ENCODE measurements at regions not wholly inside any gene's neighbourhood (a gene's known extent, or its start where the extent isn't known, plus 50 kb on each side); places are given as distances from the start of the nearest gene placed in this dataset.

DNA sequence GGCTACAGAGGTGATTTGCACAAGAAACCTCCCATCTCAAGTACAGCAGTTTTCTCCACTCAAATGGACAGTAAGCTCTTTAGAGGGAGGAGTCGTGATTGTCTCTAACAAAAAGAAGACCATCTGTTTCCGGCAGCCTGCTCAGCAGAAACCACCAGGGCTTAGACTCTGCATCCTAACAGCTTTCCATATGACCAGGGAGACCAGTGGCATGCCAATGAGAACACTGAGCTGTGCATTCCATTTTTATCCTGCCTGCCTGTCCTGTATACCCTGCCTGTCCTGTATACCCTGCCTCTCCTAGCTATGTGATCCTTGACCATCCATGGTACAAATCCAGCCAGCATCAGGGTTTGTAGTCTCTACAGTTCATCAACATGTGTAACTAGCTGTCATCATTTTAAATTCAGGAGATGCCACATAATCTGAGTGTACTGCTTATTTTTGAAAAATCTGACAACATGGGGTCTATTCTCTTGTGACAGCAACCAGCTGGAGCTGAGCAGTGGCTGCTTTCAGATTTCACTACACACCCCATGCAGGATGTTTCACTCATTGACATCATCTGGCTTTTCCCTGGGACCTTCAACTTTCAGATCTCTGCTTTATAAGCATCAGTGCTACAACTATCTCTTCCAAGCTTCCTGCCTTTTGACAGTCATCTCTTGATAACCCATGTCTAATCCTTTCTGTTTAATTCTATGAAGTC lies 50.5 kb upstream of the POU2AF2 start:
- peak; percentile 40 for DNase-seq

DNA sequence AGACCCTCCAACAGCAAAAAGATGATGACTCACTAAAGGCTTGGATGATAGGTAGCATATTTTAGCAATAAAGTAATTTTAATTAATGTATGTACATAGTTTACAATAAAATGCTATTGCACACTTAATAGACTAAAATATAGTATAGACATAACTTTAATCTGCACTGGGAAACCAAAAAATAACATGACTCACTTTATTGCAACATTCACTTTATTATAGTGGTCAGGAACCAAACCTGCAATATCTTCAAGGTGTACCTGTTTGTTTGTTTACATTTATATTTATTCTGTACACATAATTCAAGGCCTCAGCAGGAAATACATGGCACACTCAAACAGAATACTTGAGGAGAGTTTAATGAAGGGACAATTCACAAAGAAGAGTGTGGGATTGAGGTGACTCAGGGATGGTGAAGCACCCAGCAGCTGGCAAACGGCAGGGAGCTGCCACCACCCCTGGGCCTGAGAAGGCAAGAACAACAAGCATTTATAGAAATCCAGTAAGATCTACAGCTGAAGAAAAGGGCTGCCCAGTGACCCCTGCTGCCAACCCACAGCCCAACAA lies 51.5 kb upstream of the POU2AF2 start:
- DNase-seq: no peak

DNA sequence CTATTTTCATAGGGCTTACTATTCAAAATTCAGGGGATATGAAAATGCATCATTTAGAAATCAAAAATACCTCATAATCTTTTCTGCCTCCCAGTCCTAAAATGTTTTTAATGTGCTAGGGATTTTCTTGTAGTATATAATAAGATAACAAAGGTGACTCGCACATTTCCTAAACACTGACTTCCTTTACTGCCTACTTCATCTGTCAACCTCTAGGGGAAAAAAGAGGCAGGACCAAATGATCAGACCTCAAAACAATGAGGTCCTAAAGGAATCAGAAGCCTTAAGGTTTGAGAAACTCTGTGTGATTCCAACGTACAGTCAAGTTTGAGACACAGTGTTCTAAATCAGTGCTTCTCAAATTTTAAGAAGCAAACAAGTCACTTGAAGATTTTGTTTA lies 56.1 kb upstream of the POU2AF2 start:
- no peak for DNase-seq

DNA sequence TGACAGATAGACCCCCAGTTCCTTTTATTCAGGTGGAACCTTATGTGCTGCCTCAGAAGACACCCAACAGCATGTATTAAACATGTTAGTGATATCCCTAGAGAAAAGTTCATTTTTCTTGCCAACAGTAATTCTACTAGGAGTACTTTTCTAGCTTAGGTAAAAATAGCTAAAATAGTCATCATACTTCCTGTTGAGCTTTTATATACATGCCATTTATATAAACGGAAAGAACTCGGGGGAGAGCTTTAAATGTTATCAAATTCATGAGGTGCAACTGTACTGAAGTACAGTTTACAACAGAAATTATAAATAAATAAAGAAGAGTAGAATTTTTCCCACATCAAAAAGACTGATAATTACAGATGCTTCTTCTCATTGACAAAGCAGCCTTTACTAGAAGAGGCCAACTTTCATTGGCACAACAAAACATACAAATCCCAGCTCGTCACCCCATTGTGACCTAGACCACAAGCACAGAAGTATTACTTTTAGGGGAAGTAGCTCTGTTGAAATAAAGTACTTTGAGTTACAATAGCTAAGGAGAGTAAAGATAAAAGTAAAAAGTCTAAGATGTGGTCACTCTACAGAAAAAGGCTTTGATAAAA lies 59.1 kb upstream of the POU2AF2 start:
- no peak for DNase-seq

DNA sequence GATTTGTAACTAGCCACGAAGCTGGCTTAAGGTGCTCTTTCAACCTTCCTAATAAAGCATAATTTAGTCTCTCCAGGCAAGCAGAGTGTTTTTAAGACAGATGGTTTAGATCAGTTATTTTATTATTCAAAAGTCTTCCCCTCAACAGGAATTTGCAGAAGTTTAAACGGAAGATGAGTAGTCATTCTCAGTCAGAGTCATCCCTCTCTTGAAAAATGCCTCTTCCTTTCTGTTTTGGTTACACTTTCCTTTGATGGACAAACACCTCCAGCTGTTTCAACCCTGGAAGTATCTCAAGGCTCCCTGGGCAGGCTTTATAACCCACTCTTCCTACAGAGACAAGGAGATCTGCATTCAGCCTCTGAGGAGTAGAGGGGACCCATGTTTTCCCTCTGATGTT lies 60.3 kb upstream of the POU2AF2 start:
- no peak for DNase-seq

DNA sequence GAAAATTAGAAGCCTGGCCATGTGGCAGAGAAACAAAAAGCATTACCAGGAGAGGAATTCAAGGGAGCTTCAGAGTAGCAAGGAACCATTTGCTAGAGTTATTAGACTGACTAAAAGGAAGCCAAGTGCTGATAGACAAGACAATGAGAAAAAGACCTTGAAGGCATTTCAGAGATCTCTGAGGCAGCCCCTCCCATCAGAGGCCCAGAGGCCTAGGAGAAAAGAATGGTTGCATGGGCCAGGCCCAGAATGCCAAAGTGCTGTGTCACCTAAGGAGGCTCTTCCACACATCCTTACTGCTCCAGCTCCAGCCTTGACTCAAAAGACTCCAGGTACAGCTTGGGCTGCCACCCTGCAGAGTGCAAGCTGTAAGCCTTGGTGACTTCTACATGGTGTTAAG lies 61.8 kb upstream of the POU2AF2 start:
- DNase-seq: no peak

DNA sequence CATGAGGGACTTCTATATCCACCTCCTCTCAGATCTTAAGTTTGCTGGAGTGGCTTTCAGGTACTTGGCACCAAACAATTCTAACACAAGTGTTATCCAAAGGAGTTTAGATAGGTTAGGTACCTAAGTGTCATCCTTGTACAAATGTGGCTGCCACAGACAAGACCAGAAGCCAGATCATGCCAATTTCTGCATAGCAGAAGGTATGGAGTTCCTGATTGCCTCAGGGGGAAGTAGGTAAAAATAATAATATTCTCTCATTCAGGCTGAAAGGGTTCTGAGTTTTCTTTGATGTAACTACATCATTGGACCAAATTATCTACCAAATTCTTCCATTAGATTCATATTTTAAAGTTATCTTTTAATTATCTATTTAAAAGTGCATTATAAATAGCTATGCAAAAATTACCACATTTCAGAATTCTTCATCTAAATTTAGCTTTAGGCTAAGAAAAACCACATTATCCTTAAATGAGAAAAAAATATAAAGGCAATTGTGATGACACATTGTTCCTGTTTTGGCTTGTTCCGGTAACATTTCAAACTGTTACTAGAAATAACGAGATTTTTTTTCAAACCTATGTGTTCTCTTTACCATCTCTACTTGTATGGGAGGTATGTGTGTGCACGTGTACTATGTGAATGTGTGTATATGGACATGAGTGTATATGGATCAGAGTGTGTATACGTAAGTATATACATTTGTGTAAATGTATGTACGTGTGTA lies 66.2 kb upstream of the POU2AF2 start:
- DNase-seq: no peak

DNA sequence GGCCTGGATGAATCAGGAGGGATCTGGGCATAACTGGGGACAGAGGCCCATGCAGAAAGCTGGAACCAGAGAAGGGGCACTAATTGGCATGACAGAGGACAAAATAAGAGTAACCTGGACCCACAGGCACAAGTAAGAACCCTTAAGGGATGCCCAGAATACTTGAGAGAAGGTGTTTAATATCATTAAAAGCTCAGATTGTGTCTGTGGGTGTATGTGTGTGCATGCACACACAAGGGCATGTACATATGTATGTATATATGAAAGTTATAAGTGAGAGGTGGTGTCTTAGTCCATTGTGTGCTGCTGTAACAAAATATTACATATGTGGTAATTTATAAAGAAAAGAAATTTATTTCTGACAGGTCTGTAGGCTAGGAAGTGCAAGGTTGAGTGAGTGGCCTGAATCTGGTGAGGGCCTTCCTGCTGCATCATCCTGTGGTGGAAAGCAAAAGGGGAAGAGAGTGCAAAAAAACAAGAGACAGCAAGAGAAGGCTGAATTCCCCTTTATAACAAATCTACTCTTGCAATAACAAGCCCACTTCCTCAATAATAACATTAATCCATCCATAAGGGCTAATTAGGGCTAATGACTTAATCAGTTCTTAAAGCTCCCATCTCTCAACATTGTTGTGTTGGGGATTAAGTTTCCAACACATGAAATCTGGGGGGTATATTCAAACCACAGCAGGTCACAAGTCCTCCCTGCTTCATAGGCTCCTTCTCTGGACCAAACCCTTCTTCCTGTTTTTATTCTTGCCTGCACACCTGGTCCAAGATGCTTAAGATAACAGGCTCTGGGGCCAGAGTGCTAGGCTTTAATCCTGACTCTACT lies 68.3 kb upstream of the POU2AF2 start:
- no peak for DNase-seq

DNA sequence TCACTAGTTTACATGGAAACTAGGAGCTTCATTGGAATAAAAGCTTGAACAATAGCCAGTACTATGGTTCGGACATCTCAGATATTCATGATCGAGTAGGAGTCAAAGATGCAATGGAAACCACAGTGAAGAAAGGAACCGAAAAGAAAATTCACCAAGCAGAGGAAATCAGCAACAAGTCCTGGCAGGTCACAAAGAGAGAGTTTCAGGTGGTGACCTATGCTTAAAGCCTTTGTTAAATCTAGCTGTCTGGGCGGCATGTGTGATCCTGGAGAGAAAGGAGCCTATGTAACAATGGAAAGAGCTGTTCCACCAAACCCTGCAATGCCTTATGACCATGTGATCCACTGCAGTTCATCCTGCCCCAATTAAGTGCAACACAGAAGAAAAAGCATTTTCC lies 68.9 kb upstream of the POU2AF2 start:
- DNase-seq: no peak

DNA sequence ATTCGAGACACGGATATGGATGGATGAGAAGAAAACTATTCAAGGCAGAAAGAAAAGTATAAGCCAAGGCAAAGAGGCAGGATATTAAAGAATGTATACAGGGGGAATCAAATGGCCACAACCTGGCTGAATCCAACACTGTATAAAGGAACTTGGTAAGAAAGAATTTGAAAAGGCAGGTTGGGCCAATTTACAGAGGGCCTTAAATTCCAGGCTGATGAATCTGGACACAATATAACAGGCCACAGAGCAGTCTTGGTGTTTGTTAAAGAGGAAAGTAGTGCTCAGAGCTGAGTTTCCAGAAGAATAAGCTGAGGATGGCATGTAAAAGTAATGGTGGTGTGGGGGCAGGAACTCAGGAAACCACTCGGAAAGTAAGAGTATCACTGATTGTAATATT lies 72.3 kb upstream of the POU2AF2 start:
- no peak for DNase-seq

DNA sequence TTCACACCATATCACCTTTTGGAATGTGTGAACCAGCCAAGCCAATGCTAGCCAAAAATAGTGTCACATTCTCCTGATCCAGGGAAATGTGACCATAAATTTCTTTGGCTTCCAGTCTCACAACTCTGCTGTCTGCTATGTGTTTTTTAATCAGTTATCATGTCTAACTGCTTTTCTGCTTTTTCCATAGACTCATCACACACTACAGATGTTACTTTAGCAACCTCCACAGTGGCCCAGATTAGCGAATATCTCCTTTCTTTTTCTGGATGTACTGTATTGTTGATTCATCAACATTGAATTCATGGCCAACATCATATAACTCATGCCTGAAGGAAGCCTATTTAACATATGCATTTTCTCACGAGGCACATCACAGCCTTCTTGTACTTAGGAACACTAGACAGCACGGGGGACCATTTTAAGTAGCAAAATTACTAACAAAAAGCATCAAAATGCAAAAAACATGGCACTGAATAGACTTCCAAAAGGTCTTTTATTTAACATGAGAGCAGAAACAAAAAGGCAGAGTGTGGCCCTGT lies 73.1 kb upstream of the POU2AF2 start:
- no peak for DNase-seq

DNA sequence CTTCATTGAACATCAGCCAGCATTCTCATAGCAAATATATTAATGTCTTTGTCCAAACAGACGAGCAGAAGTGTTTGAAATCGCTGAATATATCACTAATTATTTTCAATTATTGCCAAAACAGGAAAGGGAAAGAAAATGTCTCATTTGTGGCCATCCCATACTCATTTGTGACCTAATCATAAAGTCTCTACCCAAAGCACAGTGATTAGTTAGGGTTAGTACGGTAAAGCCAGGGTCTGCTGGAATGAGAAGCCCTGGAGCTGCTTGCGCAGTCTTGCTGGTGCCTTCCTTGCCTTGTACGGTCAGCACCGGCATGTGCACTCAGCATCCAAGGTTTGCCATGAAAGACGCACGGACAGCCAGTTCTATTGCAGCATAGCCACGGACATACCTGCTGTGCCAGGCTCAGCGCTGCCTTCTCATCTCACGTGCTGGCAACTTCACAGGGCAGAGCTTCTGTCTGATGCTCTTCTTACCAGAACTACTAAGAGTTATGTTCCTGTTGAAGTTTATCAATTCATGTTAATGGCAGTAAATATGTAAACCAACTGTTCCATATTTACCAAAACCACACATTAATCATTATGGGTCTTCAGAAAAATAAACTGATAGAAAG lies 74.7 kb upstream of the POU2AF2 start:
- no peak for DNase-seq

DNA sequence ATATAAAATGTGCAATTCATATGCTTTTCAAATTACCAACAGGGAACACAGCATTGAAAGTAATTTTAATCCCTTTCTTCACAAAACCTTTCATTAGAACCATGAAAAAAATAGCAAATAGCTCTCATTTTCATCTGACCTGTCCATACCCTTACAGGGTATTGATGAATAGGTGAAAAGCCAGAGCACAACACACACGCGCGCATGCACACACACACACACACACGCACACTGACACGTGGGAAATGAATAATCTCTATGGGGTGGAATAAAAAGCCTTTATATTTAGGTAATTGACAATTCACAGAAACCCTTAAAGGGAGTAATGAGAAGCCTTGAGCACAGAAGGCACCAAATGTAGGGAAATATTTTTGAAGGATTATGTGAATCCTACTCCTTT lies 76.2 kb upstream of the POU2AF2 start:
- DNase-seq: no peak

DNA sequence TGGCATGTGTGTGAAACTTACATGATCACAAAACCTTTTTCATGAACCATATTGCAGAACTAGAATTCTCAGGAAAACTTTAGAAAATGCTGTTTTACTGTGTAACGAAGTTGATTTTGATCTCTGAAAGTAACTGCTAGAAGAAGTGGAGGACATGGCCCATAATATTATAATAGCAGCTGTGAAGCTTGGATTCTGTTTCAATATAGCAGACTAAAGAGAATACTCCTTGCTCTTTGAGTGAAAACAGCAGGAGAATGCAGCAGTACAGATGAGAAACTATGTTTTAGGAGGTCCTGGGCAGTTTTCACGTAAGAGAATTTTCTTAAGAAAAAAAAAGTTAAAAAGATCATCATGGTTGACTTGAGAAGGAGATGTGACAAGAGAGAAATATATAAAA lies 76.7 kb upstream of the POU2AF2 start:
- DNase-seq: no peak

DNA sequence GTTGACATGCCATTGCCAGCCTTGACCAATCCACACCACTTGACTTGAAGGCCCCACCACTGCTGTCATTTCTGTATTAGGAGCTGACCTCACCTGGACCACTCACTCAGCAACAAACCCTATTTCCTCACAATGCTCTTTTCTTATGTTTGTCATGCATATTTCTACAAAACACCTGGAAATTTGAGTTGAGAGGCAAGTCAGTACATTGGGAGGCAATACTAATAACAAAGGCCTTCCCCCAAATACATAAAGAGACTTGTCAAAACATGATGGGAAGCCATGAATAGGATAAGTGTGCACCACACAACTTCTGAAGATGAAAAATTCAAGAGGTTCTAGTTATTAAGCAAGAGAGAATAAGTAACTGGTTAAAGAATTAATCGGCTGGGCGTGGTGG lies 77.9 kb upstream of the POU2AF2 start:
- no peak for DNase-seq

DNA sequence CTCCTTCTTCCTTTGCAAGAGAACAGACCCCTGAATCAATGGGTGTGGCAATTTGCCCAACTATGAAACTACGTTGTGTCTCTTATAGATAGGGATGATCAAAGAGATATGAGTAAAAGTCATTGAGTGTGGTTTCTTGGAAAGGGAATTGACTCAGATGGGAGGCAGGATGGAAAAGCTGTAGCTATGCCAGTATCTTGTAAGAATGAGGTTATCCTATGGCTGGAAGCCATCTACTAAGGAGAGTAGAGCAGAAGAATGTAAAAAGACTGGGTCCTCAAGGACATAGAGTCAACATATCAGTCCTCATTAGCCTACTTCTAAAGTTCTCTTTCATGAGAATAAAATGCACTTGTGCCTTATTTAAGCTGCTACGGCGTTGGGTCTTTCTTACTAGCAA lies 78.9 kb upstream of the POU2AF2 start:
- no peak for DNase-seq

DNA sequence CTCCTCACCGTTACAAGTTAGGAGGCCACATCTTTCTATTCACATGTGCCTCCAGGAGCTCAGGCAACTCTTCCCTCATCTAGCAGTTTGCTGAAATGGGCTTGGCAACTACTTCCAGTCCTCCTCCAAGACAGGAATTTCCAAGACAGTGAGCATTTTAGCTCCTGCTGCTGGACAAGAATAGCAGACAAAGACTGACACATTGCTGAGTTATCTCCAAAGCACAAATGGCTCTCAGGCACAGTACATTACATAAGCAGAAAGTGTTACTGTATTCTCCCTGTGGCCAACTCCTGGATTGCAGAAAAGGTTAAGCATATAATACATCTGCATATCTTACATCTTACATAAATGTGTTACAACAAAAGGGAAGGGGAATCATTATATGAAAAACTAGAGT lies 83.2 kb upstream of the POU2AF2 start:
- DNase-seq: no peak

DNA sequence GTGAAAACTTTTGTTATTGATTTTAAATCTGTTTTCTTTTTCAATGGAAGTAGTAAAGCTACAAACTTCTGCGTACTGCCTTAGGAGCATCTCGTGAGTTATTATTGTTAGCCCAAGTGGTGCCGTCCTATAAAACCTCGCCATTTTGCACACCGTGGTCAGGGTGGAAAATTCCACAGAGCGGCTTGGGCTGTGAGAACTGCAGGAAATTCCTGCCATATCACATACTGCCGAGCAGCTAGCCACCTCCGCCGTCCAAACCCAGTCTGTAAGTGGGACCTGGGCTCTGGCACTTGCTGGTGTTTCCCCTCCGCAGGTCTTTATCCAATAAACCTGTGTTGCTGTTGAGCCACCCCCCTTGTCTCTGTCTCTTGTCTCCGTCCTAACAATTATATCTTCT lies 88.0 kb upstream of the POU2AF2 start:
- DNase-seq: no peak

DNA sequence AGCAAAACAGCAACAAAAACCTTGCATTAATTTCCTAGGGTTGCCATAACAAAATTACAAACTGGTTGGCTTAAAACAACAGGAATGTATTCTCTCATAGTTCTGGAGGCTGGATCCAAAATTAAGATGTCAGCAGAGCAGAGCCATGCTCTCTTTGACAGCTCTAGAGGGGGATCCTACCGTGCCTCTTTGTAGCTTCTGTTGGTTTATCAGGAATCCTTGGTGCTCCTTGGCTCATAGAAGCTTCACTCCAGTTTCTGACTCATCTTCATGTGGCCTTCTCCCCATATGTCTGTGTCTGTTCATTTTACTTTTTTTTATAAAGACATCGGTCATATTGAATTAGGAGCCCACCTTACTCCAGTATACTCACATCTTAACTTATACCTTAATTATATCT lies 90.5 kb upstream of the POU2AF2 start:
- DNase-seq: no peak

DNA sequence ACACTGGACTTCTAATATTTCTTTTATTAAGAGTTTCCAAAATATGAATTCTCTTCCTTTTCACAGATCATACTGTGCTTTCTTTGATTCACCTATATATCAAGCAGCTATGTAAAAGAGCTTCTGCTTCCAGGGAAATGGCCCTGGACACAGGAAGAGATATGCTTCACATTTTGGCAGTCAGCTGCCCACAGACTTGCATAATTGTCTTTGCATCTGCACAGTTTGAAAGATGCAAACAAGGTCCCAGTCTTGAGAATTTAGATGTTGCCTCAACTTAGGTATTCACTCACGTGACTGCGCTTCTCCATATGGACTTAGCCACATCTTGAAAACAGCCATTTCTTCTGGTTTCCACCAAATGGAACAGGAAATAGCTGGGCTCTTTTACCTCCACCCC lies 92.3 kb upstream of the POU2AF2 start:
- no peak for DNase-seq

DNA sequence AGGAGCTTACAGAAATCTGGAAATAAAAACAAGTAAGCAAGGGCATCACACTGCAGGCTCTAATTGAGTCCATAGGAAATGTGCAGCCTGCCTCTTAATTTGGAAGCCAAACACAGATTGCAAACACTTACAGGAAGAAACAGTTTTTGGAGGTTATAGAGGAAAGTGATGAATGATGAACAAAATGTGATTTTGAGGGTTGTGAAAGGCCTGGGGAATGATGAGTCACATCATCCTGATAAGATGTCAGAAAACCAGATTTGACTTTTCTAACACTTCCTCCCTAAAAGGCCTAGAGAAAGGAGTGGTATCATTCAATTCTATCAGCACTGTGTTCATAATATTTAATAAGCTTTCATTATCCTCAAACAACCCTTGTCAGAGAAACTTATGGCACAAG lies 96.6 kb upstream of the POU2AF2 start:
- DNase-seq: no peak

DNA sequence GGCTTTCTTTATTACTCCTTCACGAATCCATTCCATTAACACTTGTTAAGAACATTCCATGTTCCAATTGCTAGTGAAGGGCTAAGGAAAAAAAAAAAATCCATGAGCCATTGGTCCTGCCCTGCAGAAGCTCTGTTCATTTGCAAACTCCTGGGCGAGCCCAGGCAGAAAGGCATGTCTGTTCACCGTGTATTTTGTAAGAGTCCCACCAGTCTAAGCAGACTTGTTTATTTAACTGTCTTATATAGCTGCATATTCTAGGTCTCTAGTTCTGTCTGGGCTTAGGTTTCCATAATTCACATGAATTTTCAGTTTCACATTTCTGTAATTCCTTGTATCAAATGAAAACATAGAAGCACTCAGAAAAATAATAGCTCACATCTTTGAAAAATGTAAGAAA lies 97.4 kb upstream of the POU2AF2 start:
- peak; percentile 72 for DNase-seq
